ENCODE measurements at regions not wholly inside any gene's neighbourhood (a gene's known extent, or its start where the extent isn't known, plus 50 kb on each side); places are given as distances from the start of the nearest gene placed in this dataset.

DNA sequence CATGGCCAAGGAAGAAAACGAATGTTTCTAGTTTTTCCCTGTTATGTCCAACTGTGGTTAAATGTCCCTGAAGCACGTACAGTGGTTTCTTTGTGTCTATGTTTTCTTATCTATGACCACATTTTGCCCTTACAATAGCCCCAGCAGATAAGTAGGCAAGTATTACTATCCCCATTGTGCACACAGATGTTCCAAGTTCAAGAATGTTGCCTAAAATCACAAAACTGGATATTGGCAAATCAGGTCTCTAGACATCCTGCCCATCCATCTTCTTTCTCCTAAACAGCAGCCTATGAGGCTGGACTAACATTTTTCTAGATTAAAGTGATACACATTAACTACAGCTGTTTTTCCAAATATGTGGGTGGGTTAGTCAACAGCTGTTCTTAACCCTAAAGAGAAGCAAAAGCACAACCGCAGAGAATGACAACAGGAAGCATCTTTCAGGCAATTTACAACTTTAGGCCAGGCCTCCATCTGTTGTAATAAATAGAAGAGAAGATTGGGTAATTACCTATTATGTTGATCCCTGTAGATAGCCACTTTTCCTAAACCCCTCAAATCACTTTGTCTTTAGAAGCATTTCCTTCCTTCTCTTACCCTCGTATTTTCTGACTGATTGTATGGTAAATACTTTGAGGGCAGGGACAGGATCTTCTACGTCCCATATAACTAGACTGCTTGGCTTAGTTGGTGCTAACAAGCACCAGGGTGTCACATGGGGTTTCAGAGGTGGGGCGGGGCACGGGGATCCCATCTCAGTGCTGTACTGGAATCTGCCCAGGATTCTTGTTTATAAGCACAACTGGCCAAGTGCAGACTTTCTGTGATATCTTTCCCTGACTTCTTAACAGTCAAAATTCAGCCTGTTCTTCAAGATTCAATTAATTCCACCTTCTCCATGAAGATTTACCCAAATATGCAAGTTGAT, 132.1 kb upstream of the SETBP1 start:
- H3K27me3 ChIP-seq (replicated peaks; ENCODE audit: insufficient read depth): no peaks in the 10 kb centered on the region
- no peak for TF ChIP-seq EZH2phosphoT487 (IDR thresholded peaks at IDR 0.05; ENCODE audit: insufficient read depth, low read depth)
- no peak for TF ChIP-seq EZH2 (IDR thresholded peaks at IDR 0.05; ENCODE audit: insufficient read depth, poor library complexity, severe bottlenecking)
- DNase-seq: peak; percentile 56
- H3K4me2 ChIP-seq (ENCODE audit: unreplicated experiment): no peak overlapping the region
- H2AFZ ChIP-seq: 0 out of 2 replicates have a peak overlapping the region, but pooled peaks have one; percentile 10
- H3K9ac ChIP-seq: no peak overlapping the region
- WGBS, 2 experiments (ENCODE audit: low coverage in 1 of 2, low lambda C conversion rate in 2 of 2, missing lambda C conversion rate in 2 of 2): 33 to 34% methylated on average over 7 of the region's 7 CpGs
- no peaks in the 10 kb centered on the region for H4K20me1 ChIP-seq (ENCODE audit: insufficient read depth)
- H3K4me1 ChIP-seq (ENCODE audit: insufficient read depth): peaks cover 8% of the 10 kb centered on the region; the same call in 1 of the 2 replicates
- no peaks in the 10 kb centered on the region for H3K79me2 ChIP-seq (ENCODE audit: insufficient read depth)
- H3F3A ChIP-seq (ENCODE audit: insufficient read depth): peaks cover 11% of the 10 kb centered on the region
- no peaks in the 10 kb centered on the region for H3K36me3 ChIP-seq (ENCODE audit: low read depth)
- H3K27ac ChIP-seq: no peak overlapping the region
- H3K9me2 ChIP-seq (ENCODE audit: insufficient read depth): no peaks in the 10 kb centered on the region
- no peak overlapping the region for H3K4me3 ChIP-seq
- in situ Hi-C loops (cut with MboI): no loop called here
- no peaks in the 10 kb centered on the region for H3K9me3 ChIP-seq (ENCODE audit: low read depth)

DNA sequence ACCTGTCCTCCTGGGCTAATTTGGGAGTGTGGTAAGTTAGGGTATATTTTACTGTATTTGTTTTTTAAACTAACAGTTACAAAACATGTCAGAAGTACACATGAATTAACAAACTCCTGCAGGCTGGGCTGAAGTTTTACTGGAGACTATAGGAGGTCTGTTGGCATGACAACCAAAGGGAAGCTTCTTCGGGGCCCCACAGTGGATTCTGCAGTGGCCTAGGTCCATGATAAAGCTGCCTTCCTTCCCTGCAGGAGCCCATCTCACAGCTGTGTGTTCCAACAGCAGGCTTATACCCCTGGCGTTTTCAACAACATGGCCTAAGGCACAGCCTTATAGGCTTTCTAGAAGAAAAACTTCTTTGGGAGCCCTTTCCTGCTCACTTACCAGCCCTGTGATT, 128.0 kb upstream of the SETBP1 start:
- no peak overlapping the region for H3K4me3 ChIP-seq
- TF ChIP-seq EZH2 (IDR thresholded peaks at IDR 0.05; ENCODE audit: insufficient read depth, poor library complexity, severe bottlenecking) (no peak), EZH2phosphoT487 (IDR thresholded peaks at IDR 0.05; ENCODE audit: insufficient read depth, low read depth) (no peak)
- 69 to 74% methylated on average over 2 of the region's 2 CpGs for WGBS, 2 experiments (ENCODE audit: low coverage in 1 of 2, low lambda C conversion rate in 2 of 2, missing lambda C conversion rate in 2 of 2)
- no peak for DNase-seq
- no peak overlapping the region for H3K4me2 ChIP-seq (ENCODE audit: unreplicated experiment)
- H3K79me2 ChIP-seq (ENCODE audit: insufficient read depth): no peaks in the 10 kb centered on the region
- no peaks in the 10 kb centered on the region for H3K9me2 ChIP-seq (ENCODE audit: insufficient read depth)
- H3K36me3 ChIP-seq (ENCODE audit: low read depth): no peaks in the 10 kb centered on the region
- no peaks in the 10 kb centered on the region for H3K27me3 ChIP-seq (replicated peaks; ENCODE audit: insufficient read depth)
- H3K4me1 ChIP-seq (ENCODE audit: insufficient read depth): peaks cover 8% of the 10 kb centered on the region; the same call in 1 of the 2 replicates
- no peak overlapping the region for H3K27ac ChIP-seq
- in situ Hi-C loops (cut with MboI): no loop called here
- no peaks in the 10 kb centered on the region for H3K9me3 ChIP-seq (ENCODE audit: low read depth)
- H3F3A ChIP-seq (ENCODE audit: insufficient read depth): peaks cover 11% of the 10 kb centered on the region
- no peak overlapping the region for H2AFZ ChIP-seq
- H4K20me1 ChIP-seq (ENCODE audit: insufficient read depth): no peaks in the 10 kb centered on the region
- no peak overlapping the region for H3K9ac ChIP-seq

DNA sequence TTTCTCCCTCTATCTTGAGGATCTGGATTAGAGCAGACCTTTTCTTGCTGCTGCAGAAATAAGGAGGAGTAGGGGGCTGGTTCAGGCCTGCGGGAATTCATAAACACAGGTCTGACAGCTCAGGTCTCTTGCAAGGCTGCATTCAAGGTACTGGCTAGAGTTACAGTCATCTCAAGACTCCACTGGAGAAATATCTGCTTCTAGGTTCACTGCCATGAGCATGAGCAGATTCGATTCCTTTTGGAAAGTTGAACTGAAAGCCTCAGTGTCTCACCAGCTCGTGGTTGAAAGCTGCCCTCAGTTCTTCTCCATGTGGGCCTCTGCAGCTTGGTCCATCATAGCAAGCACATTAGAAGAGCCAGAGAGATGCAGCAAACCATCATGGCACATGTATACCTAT, 124.4 kb upstream of the SETBP1 start:
- no peaks in the 10 kb centered on the region for H3K79me2 ChIP-seq (ENCODE audit: insufficient read depth)
- no peaks in the 10 kb centered on the region for H4K20me1 ChIP-seq (ENCODE audit: insufficient read depth)
- DNase-seq: no peak
- no peak for TF ChIP-seq EZH2 (IDR thresholded peaks at IDR 0.05; ENCODE audit: insufficient read depth, poor library complexity, severe bottlenecking)
- TF ChIP-seq EZH2phosphoT487 (IDR thresholded peaks at IDR 0.05; ENCODE audit: insufficient read depth, low read depth): no peak
- H3K9me2 ChIP-seq (ENCODE audit: insufficient read depth): no peaks in the 10 kb centered on the region
- H3K27ac ChIP-seq: no peak overlapping the region
- H3K9me3 ChIP-seq (ENCODE audit: low read depth): no peaks in the 10 kb centered on the region
- no peaks in the 10 kb centered on the region for H3F3A ChIP-seq (ENCODE audit: insufficient read depth)
- H3K27me3 ChIP-seq (replicated peaks; ENCODE audit: insufficient read depth): 0 out of 2 replicates have a peak, but pooled peaks cover 3% of the 10 kb centered on the region
- in situ Hi-C loops (cut with MboI): no loop called here
- no peaks in the 10 kb centered on the region for H3K4me1 ChIP-seq (ENCODE audit: insufficient read depth)
- H3K4me2 ChIP-seq (ENCODE audit: unreplicated experiment): no peak overlapping the region
- no peak overlapping the region for H2AFZ ChIP-seq
- no peak overlapping the region for H3K9ac ChIP-seq
- H3K4me3 ChIP-seq: no peak overlapping the region
- H3K36me3 ChIP-seq (ENCODE audit: low read depth): no peaks in the 10 kb centered on the region
- WGBS, 2 experiments (ENCODE audit: low coverage in 1 of 2, low lambda C conversion rate in 2 of 2, missing lambda C conversion rate in 2 of 2): 24 to 33% methylated on average over 3 of the region's 3 CpGs

DNA sequence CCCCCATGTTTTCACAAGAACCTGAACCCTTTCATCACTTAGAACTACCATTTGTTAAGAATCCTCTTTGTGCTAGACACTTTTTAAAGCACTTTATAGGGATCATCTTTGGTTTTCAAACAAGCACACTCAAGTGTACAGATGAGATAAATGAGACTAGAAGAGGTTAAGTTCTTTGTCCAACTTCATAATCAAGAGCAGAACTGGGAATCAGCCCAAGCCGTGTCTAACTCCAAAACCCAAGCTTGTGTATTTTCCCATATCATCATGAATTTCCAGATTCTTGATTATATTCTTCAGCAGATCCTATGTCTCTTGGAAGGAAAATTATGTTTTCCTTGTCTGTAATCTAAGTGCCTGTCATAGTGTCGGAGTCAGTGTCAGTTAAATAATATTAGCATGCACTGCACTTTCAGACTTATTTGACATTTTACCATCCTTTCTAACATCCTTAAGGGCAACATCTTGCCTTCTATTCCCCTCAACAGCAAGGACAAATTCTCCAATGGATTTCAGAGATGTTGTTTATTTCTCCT, 123.0 kb upstream of the SETBP1 start:
- H3K4me3 ChIP-seq: no peak overlapping the region
- H3K4me1 ChIP-seq (ENCODE audit: insufficient read depth): no peaks in the 10 kb centered on the region; the same call in 1 of the 2 replicates
- no peaks in the 10 kb centered on the region for H3F3A ChIP-seq (ENCODE audit: insufficient read depth)
- H3K27ac ChIP-seq: no peak overlapping the region
- H3K9me2 ChIP-seq (ENCODE audit: insufficient read depth): no peaks in the 10 kb centered on the region
- TF ChIP-seq EZH2phosphoT487 (IDR thresholded peaks at IDR 0.05; ENCODE audit: insufficient read depth, low read depth): no peak
- no peak for TF ChIP-seq EZH2 (IDR thresholded peaks at IDR 0.05; ENCODE audit: insufficient read depth, poor library complexity, severe bottlenecking)
- no peaks in the 10 kb centered on the region for H4K20me1 ChIP-seq (ENCODE audit: insufficient read depth)
- H3K9ac ChIP-seq: no peak overlapping the region
- no peak for DNase-seq
- 0 out of 2 replicates have a peak, but pooled peaks cover 3% of the 10 kb centered on the region for H3K27me3 ChIP-seq (replicated peaks; ENCODE audit: insufficient read depth)
- 29 to 42% methylated on average over 2 of the region's 2 CpGs for WGBS, 2 experiments (ENCODE audit: low coverage in 1 of 2, low lambda C conversion rate in 2 of 2, missing lambda C conversion rate in 2 of 2)
- H3K36me3 ChIP-seq (ENCODE audit: low read depth): no peaks in the 10 kb centered on the region
- in situ Hi-C loops (cut with MboI): no loop called here
- no peak overlapping the region for H2AFZ ChIP-seq
- no peaks in the 10 kb centered on the region for H3K9me3 ChIP-seq (ENCODE audit: low read depth)
- H3K4me2 ChIP-seq (ENCODE audit: unreplicated experiment): no peak overlapping the region
- no peaks in the 10 kb centered on the region for H3K79me2 ChIP-seq (ENCODE audit: insufficient read depth)
